Endothelial cell of umbilical vein (primary cell): ENCODE measurements at regions not wholly inside any gene's neighbourhood (a gene's known extent, or its start where the extent isn't known, plus 50 kb on each side); places are given as distances from the start of the nearest gene placed in this dataset.

Experiments used
- EZH2 ChIP-seq: IDR thresholded peaks from 2 replicates; pipeline ENCODE4 v1.6.1; 2012; ENCODE audit warnings: borderline replicate concordance, low read depth, mild to moderate bottlenecking, moderate library complexity, low read length, inconsistent platforms; ENCODE audit not compliant: severe bottlenecking
- TF ChIP-seq, protein P1 (sequence below), 2 donors: IDR thresholded peaks; 1 replicate in 1 of 2; 2 replicates in 1 of 2; pipeline ENCODE4 v1.5.1; 2011; ENCODE audit warnings: low read length in 2 of 2, mild to moderate bottlenecking in 2 of 2, moderate library complexity in 2 of 2, control low read depth in 1 of 2, inconsistent platforms in 1 of 2, low read depth in 1 of 2; ENCODE audit not compliant: insufficient read depth in 1 of 2; ENCODE audit errors: extremely low read depth in 1 of 2

GRCh38 chr1:175817445-175817844, 74.0 kb upstream of the TNR start:
- TF ChIP-seq, protein P1, sequence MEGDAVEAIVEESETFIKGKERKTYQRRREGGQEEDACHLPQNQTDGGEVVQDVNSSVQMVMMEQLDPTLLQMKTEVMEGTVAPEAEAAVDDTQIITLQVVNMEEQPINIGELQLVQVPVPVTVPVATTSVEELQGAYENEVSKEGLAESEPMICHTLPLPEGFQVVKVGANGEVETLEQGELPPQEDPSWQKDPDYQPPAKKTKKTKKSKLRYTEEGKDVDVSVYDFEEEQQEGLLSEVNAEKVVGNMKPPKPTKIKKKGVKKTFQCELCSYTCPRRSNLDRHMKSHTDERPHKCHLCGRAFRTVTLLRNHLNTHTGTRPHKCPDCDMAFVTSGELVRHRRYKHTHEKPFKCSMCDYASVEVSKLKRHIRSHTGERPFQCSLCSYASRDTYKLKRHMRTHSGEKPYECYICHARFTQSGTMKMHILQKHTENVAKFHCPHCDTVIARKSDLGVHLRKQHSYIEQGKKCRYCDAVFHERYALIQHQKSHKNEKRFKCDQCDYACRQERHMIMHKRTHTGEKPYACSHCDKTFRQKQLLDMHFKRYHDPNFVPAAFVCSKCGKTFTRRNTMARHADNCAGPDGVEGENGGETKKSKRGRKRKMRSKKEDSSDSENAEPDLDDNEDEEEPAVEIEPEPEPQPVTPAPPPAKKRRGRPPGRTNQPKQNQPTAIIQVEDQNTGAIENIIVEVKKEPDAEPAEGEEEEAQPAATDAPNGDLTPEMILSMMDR (IDR thresholded peaks at IDR 0.05; ENCODE audit: extremely low read depth in 1 of 2, insufficient read depth in 1 of 2, low read depth in 1 of 2, low read length in 2 of 2) = no peak
- no peak for TF ChIP-seq EZH2
